Neural cell (in vitro differentiated cells): ENCODE measurements at regions not wholly inside any gene's neighbourhood (a gene's known extent, or its start where the extent isn't known, plus 50 kb on each side); places are given as distances from the start of the nearest gene placed in this dataset.

Source experiments
- H2AFZ ChIP-seq: fragments of 200-600, 300-800 bp; sonication (generic), shearing (Covaris generic); 2 replicates; pipeline ENCODE4 v1.6.0; 2014; ENCODE audit warnings: low read depth, mild to moderate bottlenecking, antibody characterized with exemption, low read length, moderate library complexity
- H3F3A ChIP-seq: fragments of 200-600 bp; shearing (Covaris generic); 2 replicates; pipeline ENCODE4 v1.6.1; 2016; ENCODE audit warnings: mild to moderate bottlenecking, moderate library complexity, mixed read lengths, antibody characterized with exemption, low read length; ENCODE audit not compliant: insufficient read depth, poor library complexity, severe bottlenecking
- H3K27ac ChIP-seq: fragments of 200-600, 300-800 bp; sonication (generic), shearing (Covaris generic); 2 replicates; pipeline ENCODE4 v1.5.1; 2014; ENCODE audit warnings: mild to moderate bottlenecking, low read length, moderate library complexity
- H3K27me3 ChIP-seq: fragments of 300-800, 200-600 bp; sonication (generic), shearing (Covaris generic); 2 replicates; pipeline ENCODE4 v1.6.0; 2014; ENCODE audit warnings: mild to moderate bottlenecking, low read depth, low read length, moderate library complexity; ENCODE audit not compliant: insufficient read depth
- H3K36me3 ChIP-seq: fragments of 300-800, 200-600 bp; sonication (generic), shearing (Covaris generic); 2 replicates; pipeline ENCODE4 v1.5.1; 2014; ENCODE audit warnings: mild to moderate bottlenecking, antibody characterized with exemption, low read length, moderate library complexity; ENCODE audit not compliant: insufficient read depth
- H3K4me2 ChIP-seq: fragments of 300-800, 200-600 bp; sonication (generic), shearing (Covaris generic); 2 replicates; pipeline ENCODE4 v1.6.0; 2014; ENCODE audit warnings: mild to moderate bottlenecking, low read length
- H3K4me3 ChIP-seq: fragments of 300-800, 200-600 bp; sonication (generic), shearing (Covaris generic); 2 replicates; pipeline ENCODE4 v1.5.1; 2014; ENCODE audit warnings: mild to moderate bottlenecking, low read length, moderate library complexity
- H3K79me2 ChIP-seq: fragments of 200-600 bp; shearing (Covaris generic); replicated peaks from 2 replicates; pipeline ENCODE4 v1.6.0; 2014; ENCODE audit warnings: mild to moderate bottlenecking, low read length, moderate library complexity; ENCODE audit not compliant: insufficient read depth
- H3K9ac ChIP-seq: fragments of 300-800, 200-600 bp; sonication (generic), shearing (Covaris generic); 2 replicates; pipeline ENCODE4 v1.6.1; 2016; ENCODE audit warnings: mild to moderate bottlenecking, low read length, mixed read lengths
- H3K9me2 ChIP-seq: fragments of 200-600 bp; shearing (Covaris generic); 2 replicates; pipeline ENCODE4 v1.6.1; 2016; ENCODE audit warnings: mild to moderate bottlenecking, low read length, mixed read lengths; ENCODE audit not compliant: insufficient read depth
- H3K9me3 ChIP-seq: fragments of 200-600, 300-800 bp; sonication (generic), shearing (Covaris generic); 2 replicates; pipeline ENCODE4 v1.6.1; 2016; ENCODE audit warnings: mild to moderate bottlenecking, mixed run types, low read length, moderate library complexity, mixed read lengths
- H4K20me1 ChIP-seq: fragments of 200-600 bp; shearing (Covaris generic); 2 replicates; pipeline ENCODE4 v1.6.1; 2016; ENCODE audit warnings: mild to moderate bottlenecking, mixed run types; ENCODE audit not compliant: insufficient read depth
- EP300 ChIP-seq: fragments of 450-650 bp; conservative IDR thresholded peaks from 2 replicates; pipeline ENCODE4 v1.6.1; 2014; ENCODE audit warnings: antibody characterized with exemption, mild to moderate bottlenecking, moderate library complexity; ENCODE audit not compliant: poor library complexity, severe bottlenecking
- EZH2 ChIP-seq: fragments of 200-600, 300-800 bp; shearing (Covaris generic), sonication (generic); IDR thresholded peaks from 2 replicates; pipeline ENCODE4 v1.6.1; 2014; ENCODE audit warnings: antibody characterized with exemption, low read length, borderline replicate concordance, mild to moderate bottlenecking; ENCODE audit not compliant: insufficient read depth, poor library complexity, severe bottlenecking
- MXI1 ChIP-seq: fragments of 450-650 bp; conservative IDR thresholded peaks from 2 replicates; pipeline ENCODE4 v1.6.1; 2014; ENCODE audit warnings: antibody characterized with exemption, mild to moderate bottlenecking; ENCODE audit not compliant: poor library complexity, severe bottlenecking
- POLR2AphosphoS5 ChIP-seq: IDR thresholded peaks from 2 replicates; pipeline ENCODE4 v1.6.1; 2012
- RAD21 ChIP-seq: fragments of 450-650 bp; conservative IDR thresholded peaks from 2 replicates; pipeline ENCODE4 v1.6.1; 2014; ENCODE audit warnings: antibody characterized with exemption, mild to moderate bottlenecking, moderate library complexity
- REST ChIP-seq: IDR thresholded peaks from 2 replicates; pipeline ENCODE4 v1.6.1; 2012; ENCODE audit warnings: borderline replicate concordance
- SMC3 ChIP-seq: fragments of 450-650 bp; conservative IDR thresholded peaks from 2 replicates; pipeline ENCODE4 v1.6.1; 2014; ENCODE audit warnings: antibody characterized with exemption, mild to moderate bottlenecking, moderate library complexity; ENCODE audit not compliant: poor library complexity
- TAF1 ChIP-seq: IDR thresholded peaks from 2 replicates; pipeline ENCODE4 v1.6.1; 2012; ENCODE audit warnings: low read depth
- TF ChIP-seq, protein P1 (sequence below): fragments of 450-650 bp; IDR thresholded peaks from 2 replicates; pipeline ENCODE4 v1.5.1; 2014; ENCODE audit warnings: antibody characterized with exemption, mild to moderate bottlenecking, moderate library complexity; ENCODE audit not compliant: poor library complexity, severe bottlenecking

DNA sequence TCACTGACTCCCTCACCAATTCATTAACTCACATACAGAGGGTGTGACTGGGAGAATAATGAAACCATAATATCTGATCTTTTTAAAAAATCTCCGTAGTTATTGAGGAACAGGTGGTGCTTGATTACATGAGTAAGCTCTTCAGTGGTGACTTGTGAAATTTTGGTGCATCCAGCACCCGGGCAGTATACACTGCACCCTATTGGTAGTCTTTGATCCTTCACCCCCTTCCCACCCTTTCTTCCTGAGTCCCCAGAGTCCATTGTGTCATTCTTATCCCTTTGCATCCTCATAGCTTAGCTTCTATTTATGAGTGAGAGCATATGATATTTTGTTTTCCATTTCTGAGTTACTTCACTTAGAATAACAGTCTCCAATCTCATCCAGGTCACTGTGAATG lies 1143.8 kb downstream of the PCDH19 start:
- Histone ChIP-seq H3K9ac (no peak overlapping the region), H3K79me2 (no peaks in the 10 kb centered on the region), H3K27me3 (no peaks in the 10 kb centered on the region), H3K4me3 (no peak overlapping the region), H3K9me3 (no peaks in the 10 kb centered on the region), H3K27ac (no peak overlapping the region), H3K9me2 (no peaks in the 10 kb centered on the region), H3F3A (no peaks in the 10 kb centered on the region), H3K36me3 (no peaks in the 10 kb centered on the region), H2AFZ (no peak overlapping the region), H3K4me2 (no peak overlapping the region), H4K20me1 (no peaks in the 10 kb centered on the region)
- TF ChIP-seq EP300 (no peak), EZH2 (no peak), REST (no peak), MXI1 (no peak)
- TF ChIP-seq, protein P1, sequence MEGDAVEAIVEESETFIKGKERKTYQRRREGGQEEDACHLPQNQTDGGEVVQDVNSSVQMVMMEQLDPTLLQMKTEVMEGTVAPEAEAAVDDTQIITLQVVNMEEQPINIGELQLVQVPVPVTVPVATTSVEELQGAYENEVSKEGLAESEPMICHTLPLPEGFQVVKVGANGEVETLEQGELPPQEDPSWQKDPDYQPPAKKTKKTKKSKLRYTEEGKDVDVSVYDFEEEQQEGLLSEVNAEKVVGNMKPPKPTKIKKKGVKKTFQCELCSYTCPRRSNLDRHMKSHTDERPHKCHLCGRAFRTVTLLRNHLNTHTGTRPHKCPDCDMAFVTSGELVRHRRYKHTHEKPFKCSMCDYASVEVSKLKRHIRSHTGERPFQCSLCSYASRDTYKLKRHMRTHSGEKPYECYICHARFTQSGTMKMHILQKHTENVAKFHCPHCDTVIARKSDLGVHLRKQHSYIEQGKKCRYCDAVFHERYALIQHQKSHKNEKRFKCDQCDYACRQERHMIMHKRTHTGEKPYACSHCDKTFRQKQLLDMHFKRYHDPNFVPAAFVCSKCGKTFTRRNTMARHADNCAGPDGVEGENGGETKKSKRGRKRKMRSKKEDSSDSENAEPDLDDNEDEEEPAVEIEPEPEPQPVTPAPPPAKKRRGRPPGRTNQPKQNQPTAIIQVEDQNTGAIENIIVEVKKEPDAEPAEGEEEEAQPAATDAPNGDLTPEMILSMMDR = no peak

- no peak for TF ChIP-seq EP300
- no peak for TF ChIP-seq REST
- no peak for TF ChIP-seq SMC3
- TF ChIP-seq MXI1 = no peak
- no peak for TF ChIP-seq POLR2AphosphoS5
- TF ChIP-seq TAF1 = no peak
- no peak for TF ChIP-seq EZH2
- TF ChIP-seq, protein P1 = no peak
- TF ChIP-seq RAD21 = no peak
- no peak overlapping the region for H3K4me2 ChIP-seq
- H3K27ac ChIP-seq = no peak overlapping the region
Observed at GRCh38 chrX:99248180-99248579, 1161.9 kb downstream of the PCDH19 start.

More at GRCh38 chrX:99248180-99248579, 1161.9 kb downstream of the PCDH19 start:
- no peaks in the 10 kb centered on the region for H4K20me1 ChIP-seq
- H3K4me3 ChIP-seq = no peak overlapping the region
- H3K9me2 ChIP-seq = no peaks in the 10 kb centered on the region
- no peaks in the 10 kb centered on the region for H3K36me3 ChIP-seq
- no peaks in the 10 kb centered on the region for H3K79me2 ChIP-seq
- no peaks in the 10 kb centered on the region for H3K27me3 ChIP-seq
- H3F3A ChIP-seq = no peaks in the 10 kb centered on the region
- H3K9ac ChIP-seq = no peak overlapping the region
- H2AFZ ChIP-seq = no peak overlapping the region
- H3K9me3 ChIP-seq = no peaks in the 10 kb centered on the region
